ENCODE measurements at regions not wholly inside any gene's neighbourhood (a gene's known extent, or its start where the extent isn't known, plus 50 kb on each side); places are given as distances from the start of the nearest gene placed in this dataset.

DNA sequence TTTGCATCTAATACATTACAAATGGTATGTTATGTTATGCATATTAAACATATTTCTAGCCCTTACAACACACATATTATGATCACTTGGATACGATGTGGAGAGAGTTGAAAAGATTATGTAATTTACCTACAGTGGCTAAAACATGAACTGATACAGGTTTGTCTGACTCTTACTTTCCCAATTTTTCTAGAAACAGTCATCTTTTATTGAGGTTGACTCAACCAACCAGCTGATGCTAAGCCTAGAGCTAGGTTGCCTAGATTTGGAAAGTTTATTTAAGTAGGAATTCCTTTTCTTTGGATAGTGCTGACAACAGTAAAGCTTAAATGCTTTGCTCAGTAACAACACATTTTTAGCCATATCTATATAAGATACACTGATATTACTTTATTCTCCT is 1215.1 kb downstream of the ADGRL3 start:
- H3K36me3 ChIP-seq = no peaks in the 10 kb centered on the region
- intact Hi-C loops (cut with DNase I; ENCODE audit: low total_unique reads) = no loop called here
- no peaks in the 10 kb centered on the region for H3K27me3 ChIP-seq
- H3K4me3 ChIP-seq = no peak overlapping the region
- TF ChIP-seq, protein P1, sequence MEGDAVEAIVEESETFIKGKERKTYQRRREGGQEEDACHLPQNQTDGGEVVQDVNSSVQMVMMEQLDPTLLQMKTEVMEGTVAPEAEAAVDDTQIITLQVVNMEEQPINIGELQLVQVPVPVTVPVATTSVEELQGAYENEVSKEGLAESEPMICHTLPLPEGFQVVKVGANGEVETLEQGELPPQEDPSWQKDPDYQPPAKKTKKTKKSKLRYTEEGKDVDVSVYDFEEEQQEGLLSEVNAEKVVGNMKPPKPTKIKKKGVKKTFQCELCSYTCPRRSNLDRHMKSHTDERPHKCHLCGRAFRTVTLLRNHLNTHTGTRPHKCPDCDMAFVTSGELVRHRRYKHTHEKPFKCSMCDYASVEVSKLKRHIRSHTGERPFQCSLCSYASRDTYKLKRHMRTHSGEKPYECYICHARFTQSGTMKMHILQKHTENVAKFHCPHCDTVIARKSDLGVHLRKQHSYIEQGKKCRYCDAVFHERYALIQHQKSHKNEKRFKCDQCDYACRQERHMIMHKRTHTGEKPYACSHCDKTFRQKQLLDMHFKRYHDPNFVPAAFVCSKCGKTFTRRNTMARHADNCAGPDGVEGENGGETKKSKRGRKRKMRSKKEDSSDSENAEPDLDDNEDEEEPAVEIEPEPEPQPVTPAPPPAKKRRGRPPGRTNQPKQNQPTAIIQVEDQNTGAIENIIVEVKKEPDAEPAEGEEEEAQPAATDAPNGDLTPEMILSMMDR (IDR thresholded peaks at IDR 0.05) = no peak
- TF ChIP-seq POLR2A (IDR thresholded peaks at IDR 0.05) = no peak
- H3K27ac ChIP-seq = no peak overlapping the region
- no peaks in the 10 kb centered on the region for H3K9me3 ChIP-seq
- H3K4me1 ChIP-seq = no peaks in the 10 kb centered on the region
- DNase-seq = no peak

DNA sequence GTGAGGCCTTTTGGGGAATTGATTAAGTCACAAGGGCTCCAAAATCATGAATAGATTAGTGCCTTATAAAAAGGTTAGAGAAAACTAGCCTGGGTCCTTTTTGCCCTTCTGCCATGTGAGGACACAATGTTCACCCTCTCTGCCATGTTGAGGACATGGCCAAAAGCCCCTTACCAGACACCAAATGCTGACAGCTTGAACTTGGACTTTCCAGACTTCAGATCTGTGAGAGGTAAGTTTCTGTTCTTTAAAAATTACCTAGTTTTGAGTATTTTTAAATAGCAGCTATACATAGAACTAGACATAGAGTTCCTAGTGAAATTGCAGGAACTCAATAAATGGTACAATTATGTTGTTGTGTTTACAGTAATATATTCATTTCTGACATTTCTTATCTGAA is 1214.4 kb downstream of the ADGRL3 start:
- Histone ChIP-seq H3K4me3 (no peak overlapping the region), H3K9me3 (no peaks in the 10 kb centered on the region), H3K4me1 (no peaks in the 10 kb centered on the region), H3K27ac (no peak overlapping the region), H3K27me3 (no peaks in the 10 kb centered on the region), H3K36me3 (no peaks in the 10 kb centered on the region)
- no peak for TF ChIP-seq POLR2A (IDR thresholded peaks at IDR 0.05)
- TF ChIP-seq, protein P1 (IDR thresholded peaks at IDR 0.05) = no peak
- DNase-seq = no peak
- intact Hi-C loops (cut with DNase I; ENCODE audit: low total_unique reads) = no loop called here

DNA sequence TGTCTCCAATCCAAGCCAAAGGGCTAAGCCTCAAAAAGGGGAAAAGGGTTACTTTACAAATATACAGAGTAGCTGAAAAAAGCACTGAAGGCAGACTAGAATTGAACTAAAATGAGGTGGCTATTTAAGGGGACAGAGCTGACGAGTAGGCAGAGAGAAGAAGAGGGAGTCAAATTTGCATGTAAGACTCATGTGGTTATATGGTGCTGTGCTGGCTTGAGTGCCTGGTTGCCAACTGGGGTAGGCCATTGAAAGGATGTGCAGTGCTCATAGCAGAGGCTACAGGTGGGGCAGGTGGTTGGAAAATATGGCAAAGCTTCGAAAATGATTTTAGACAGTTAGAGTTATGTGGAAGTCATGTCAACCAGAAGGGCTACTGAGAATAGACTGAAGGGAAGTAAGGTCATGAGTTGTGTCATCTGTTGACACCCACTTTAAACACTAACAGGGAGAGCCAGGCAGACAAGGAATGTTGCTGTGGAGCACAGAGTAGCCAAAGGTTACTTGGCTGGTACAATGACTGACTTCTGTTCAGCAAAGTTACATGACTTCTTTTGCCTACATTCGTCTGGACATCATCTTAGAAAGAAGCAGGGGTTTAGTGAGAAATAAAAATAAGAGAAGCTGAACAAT is 1210.4 kb downstream of the ADGRL3 start:
- Histone ChIP-seq H3K9me3 (no peaks in the 10 kb centered on the region), H3K27ac (no peak overlapping the region), H3K36me3 (no peaks in the 10 kb centered on the region), H3K4me1 (no peaks in the 10 kb centered on the region), H3K4me3 (no peak overlapping the region), H3K27me3 (no peaks in the 10 kb centered on the region)
- intact Hi-C loops (cut with DNase I; ENCODE audit: low total_unique reads) = no loop called here
- TF ChIP-seq POLR2A (IDR thresholded peaks at IDR 0.05) = no peak
- TF ChIP-seq, protein P1 (IDR thresholded peaks at IDR 0.05) = no peak
- no peak for DNase-seq

GRCh38 chr4:62408454-62408853 is 1208.3 kb downstream of the ADGRL3 start:
- Histone ChIP-seq H3K4me3 (no peak overlapping the region), H3K27me3 (no peaks in the 10 kb centered on the region), H3K4me1 (no peaks in the 10 kb centered on the region), H3K27ac (no peak overlapping the region), H3K9me3 (no peaks in the 10 kb centered on the region), H3K36me3 (no peaks in the 10 kb centered on the region)
- TF ChIP-seq POLR2A (IDR thresholded peaks at IDR 0.05) = no peak
- TF ChIP-seq, protein P1 (IDR thresholded peaks at IDR 0.05) = no peak
- intact Hi-C loops (cut with DNase I; ENCODE audit: low total_unique reads) = no loop called here
- DNase-seq = no peak

DNA sequence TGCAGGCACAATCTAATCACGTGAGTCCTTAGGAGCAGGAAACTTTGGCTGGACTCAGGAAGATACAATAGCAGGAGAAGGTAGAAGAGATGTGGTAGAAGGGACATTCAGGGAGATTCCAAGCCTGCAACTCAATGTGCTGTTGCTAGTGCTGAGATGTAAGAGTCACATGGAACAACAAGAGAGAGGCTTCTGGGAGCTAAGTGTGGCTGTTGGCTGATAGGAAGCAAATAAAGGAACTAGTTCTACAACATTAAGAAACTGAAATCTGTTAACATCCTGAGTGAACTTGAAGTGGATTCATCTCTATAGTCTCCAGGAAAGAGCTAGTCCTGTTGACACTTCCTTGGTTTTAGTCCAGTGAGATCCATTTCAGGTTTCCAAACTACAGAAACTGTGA is 1207.4 kb downstream of the ADGRL3 start:
- Histone ChIP-seq H3K27ac (no peak overlapping the region), H3K9me3 (no peaks in the 10 kb centered on the region), H3K36me3 (no peaks in the 10 kb centered on the region), H3K27me3 (no peaks in the 10 kb centered on the region), H3K4me3 (no peak overlapping the region), H3K4me1 (no peaks in the 10 kb centered on the region)
- intact Hi-C loops (cut with DNase I; ENCODE audit: low total_unique reads) = no loop called here
- TF ChIP-seq, protein P1 (IDR thresholded peaks at IDR 0.05) = no peak
- TF ChIP-seq POLR2A (IDR thresholded peaks at IDR 0.05) = no peak
- no peak for DNase-seq

Measured in uterus (tissue), 3 donors.